Esophagus squamous epithelium (tissue), 4 donors: ENCODE measurements at regions not wholly inside any gene's neighbourhood (a gene's known extent, or its start where the extent isn't known, plus 50 kb on each side); places are given as distances from the start of the nearest gene placed in this dataset.

Experiments
- CTCF ChIP-seq, 6 experiments: fragments of 450-650 bp in 4 of 6; fragments of 200-600 bp in 2 of 6; sonication (generic) in 2 of 6; IDR thresholded peaks; one replicate each; pipeline ENCODE4 v1.5.1; 2016 to 2019; ENCODE audit warnings: antibody characterized with exemption in 6 of 6, mild to moderate bottlenecking in 4 of 6, moderate library complexity in 4 of 6
- POLR2A ChIP-seq, 4 donors: fragments of 450-650 bp; IDR thresholded peaks; one replicate each; pipeline ENCODE4 v1.6.1; 2017; ENCODE audit warnings: antibody characterized with exemption in 4 of 4, mild to moderate bottlenecking in 4 of 4, moderate library complexity in 3 of 4

- TF ChIP-seq CTCF (IDR thresholded peaks at IDR 0.05) (no peak), POLR2A (IDR thresholded peaks at IDR 0.05) (no peak)
Observed at GRCh38 chr14:32023540-32023939, 53.6 kb upstream of the ARHGAP5 start.
